Activated CD4-positive, alpha-beta memory T cell treated with anti-CD3 and anti-CD28 coated beads for 36 hours (primary cell): ENCODE measurements at regions not wholly inside any gene's neighbourhood (a gene's known extent, or its start where the extent isn't known, plus 50 kb on each side); places are given as distances from the start of the nearest gene placed in this dataset.

ENCODE experiments used
- CTCF ChIA-PET: fragments of 350-600 bp; sonication (Branson Sonifier 250); formaldehyde crosslinking; loops from one replicate; lab custom pipeline; 2021; ENCODE audit warnings: antibody characterized with exemption, inconsistent platforms; lab: Charles Lee
- POLR2A ChIA-PET: fragments of 350-600 bp; sonication (Branson Sonifier 250); formaldehyde crosslinking; loops from one replicate; lab custom pipeline; 2021; ENCODE audit warnings: antibody characterized with exemption; lab: Charles Lee
- DNase-seq: peaks from one replicate; pipeline ENCODE4 v3.0.0-alpha.2; 2020
- H3K27ac Mint-ChIP-seq: one replicate; pipeline ENCODE4 v1.8.0; 2021; ENCODE audit warnings: mixed read lengths
- H3K27me3 Mint-ChIP-seq: one replicate; pipeline ENCODE4 v1.8.0; 2021; ENCODE audit warnings: mixed read lengths
- H3K36me3 Mint-ChIP-seq: one replicate; pipeline ENCODE4 v1.8.0; 2021; ENCODE audit warnings: mixed read lengths
- H3K4me1 Mint-ChIP-seq: one replicate; pipeline ENCODE4 v1.8.0; 2021; ENCODE audit warnings: low read depth, mixed read lengths
- H3K4me3 Mint-ChIP-seq: one replicate; pipeline ENCODE4 v1.8.0; 2021; ENCODE audit warnings: mild to moderate bottlenecking, mixed read lengths
- H3K9me3 Mint-ChIP-seq: one replicate; pipeline ENCODE4 v1.8.0; 2021; ENCODE audit warnings: mixed read lengths
- intact Hi-C: fragments of 100-400 bp; cut with micrococcal nuclease; formaldehyde crosslinking; loops from one replicate; pipeline ENCODE4 v1.15.1; 2023

DNA sequence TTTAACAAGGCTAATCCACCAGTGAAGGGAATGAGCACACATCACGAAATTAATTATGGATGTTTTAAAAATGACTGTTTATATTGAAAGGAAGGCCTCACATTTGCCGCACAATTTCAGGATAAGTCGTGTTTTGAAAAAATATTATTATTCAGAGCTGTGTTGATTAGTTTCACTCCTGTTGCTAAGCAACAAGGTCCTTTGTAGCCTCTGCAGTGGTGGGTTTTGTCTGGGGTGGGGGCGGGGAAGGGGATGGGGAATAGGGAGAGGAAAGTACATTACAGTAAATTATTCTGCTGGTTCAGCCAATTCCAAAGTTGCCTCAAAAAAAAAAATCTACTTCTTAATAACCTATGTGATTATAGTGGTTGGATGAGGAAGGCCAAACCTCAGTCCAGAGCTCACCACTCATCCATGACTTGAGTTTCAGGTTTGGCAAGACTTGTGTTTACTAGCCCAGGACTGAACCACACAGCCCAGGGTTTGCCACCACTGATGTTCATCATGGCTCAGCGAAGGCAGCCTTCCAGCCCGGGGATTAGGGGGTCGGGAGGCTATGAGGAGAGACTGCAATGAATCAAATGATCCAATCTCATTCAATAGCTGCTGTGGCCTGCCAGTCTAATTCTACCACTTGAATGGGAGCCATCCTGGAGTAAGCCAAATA is 162.5 kb upstream of the ATP6AP2 start:
- Mint-ChIP-seq H3K27me3 (no peaks in the 10 kb centered on the region), H3K4me1 (peaks cover 3% of the 10 kb centered on the region), H3K9me3 (no peaks in the 10 kb centered on the region), H3K4me3 (no peak overlapping the region), H3K27ac (no peak overlapping the region), H3K36me3 (no peaks in the 10 kb centered on the region)
- POLR2A ChIA-PET = no interaction called here
- intact Hi-C loops = no loop called here
- DNase-seq = peak; percentile 9
- CTCF ChIA-PET = no interaction called here

DNA sequence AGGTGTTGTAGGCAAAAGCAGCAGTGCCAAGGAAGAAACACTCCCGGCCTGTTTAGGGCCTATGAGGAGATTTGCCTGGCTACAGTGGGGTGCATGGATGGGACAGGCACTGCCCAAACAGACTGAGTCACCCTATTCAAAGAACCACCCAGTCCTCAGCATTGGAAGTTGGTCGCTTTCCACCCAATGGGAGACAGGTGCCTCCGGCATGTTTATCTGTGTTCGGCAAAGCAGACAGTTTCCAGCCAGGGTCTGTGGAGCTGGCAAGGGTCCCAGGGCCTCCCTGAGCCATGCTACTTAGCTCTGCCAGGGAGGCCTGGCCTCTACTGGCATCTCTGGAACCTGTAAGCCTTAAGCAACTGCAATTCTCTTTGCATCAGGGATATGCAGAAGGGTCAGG is 165.1 kb upstream of the ATP6AP2 start:
- H3K36me3 Mint-ChIP-seq = no peaks in the 10 kb centered on the region
- ChIA-PET POLR2A (no interaction called here), CTCF (no interaction called here)
- intact Hi-C loops = no loop called here
- no peak overlapping the region for H3K4me3 Mint-ChIP-seq
- DNase-seq = no peak
- no peaks in the 10 kb centered on the region for H3K4me1 Mint-ChIP-seq
- no peaks in the 10 kb centered on the region for H3K27me3 Mint-ChIP-seq
- no peak overlapping the region for H3K27ac Mint-ChIP-seq
- no peaks in the 10 kb centered on the region for H3K9me3 Mint-ChIP-seq

DNA sequence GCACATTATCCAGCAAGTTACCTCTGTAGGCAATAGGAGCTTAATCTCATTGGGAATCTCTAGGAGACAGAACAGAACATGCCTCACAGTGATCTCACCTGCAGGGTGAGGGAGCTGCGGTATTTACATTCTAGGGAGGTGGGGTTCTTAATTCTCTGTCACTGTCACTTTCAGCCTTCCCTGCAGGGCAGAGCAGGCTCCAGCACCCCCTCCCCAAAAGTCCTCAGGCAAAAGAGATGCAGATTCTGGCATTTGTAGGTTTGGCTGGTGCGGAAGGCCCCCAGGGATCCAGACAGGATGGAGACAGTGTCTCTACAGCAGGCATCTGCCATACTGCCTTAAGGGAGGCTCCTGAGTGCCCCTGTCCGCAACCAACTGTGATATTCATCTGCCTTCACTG is 166.4 kb upstream of the ATP6AP2 start:
- POLR2A ChIA-PET = no interaction called here
- intact Hi-C loops = no loop called here
- no peaks in the 10 kb centered on the region for H3K4me1 Mint-ChIP-seq
- H3K27me3 Mint-ChIP-seq = no peaks in the 10 kb centered on the region
- no peak overlapping the region for H3K27ac Mint-ChIP-seq
- DNase-seq = no peak
- no peaks in the 10 kb centered on the region for H3K9me3 Mint-ChIP-seq
- no peaks in the 10 kb centered on the region for H3K36me3 Mint-ChIP-seq
- H3K4me3 Mint-ChIP-seq = no peak overlapping the region
- CTCF ChIA-PET = no interaction called here

GRCh38 chrX:40411340-40412111 is 169.2 kb upstream of the ATP6AP2 start:
- CTCF ChIA-PET = interaction anchor here (1.1 kb wide), 1 partner anchor 10 kb away, joined by 3 read pairs; no protein-coding TSS in a partner anchor
- H3K27ac Mint-ChIP-seq = no peak overlapping the region
- H3K4me3 Mint-ChIP-seq = no peak overlapping the region
- no peaks in the 10 kb centered on the region for H3K27me3 Mint-ChIP-seq
- H3K9me3 Mint-ChIP-seq = peaks cover 11% of the 10 kb centered on the region
- H3K36me3 Mint-ChIP-seq = no peaks in the 10 kb centered on the region
- POLR2A ChIA-PET = no interaction called here
- H3K4me1 Mint-ChIP-seq = no peaks in the 10 kb centered on the region
- DNase-seq = peak; percentile 9
- intact Hi-C loops = no loop called here

GRCh38 chrX:40410859-40411258 is 169.9 kb upstream of the ATP6AP2 start:
- ChIA-PET CTCF (interaction anchor here (1.1 kb wide), 1 partner anchor 9 kb away, joined by 3 read pairs; no protein-coding TSS in a partner anchor), POLR2A (no interaction called here)
- no peaks in the 10 kb centered on the region for H3K27me3 Mint-ChIP-seq

DNA sequence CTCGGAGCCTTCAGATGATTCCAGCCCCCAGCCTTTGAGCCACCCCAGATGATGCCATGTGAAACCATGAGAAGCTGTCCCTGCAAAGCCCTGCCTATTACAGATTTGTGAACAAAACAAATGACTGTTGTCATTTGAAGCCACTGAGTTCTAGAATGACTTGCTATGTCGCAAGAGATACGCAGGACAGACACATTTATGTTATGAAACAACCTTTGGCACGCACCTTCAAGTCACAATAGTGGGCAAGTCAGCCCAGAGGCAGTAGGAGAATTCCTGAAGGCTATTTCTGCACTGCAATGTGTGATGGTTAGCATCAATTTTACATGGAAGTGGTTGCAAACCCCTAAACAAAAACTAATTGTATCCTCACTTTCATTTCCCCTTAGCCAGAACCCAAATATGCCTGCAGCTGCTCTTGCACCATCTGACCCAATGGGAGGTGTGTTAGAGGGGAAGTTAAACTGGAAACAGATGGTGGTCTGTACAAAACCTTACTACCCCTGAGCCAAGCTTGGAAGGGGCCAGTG is 174.4 kb upstream of the ATP6AP2 start:
- Mint-ChIP-seq H3K27me3 (no peaks in the 10 kb centered on the region), H3K27ac (no peak overlapping the region), H3K4me1 (no peaks in the 10 kb centered on the region), H3K36me3 (no peaks in the 10 kb centered on the region), H3K4me3 (no peak overlapping the region), H3K9me3 (peaks cover 11% of the 10 kb centered on the region)
- intact Hi-C loops = no loop called here
- no peak for DNase-seq
- ChIA-PET CTCF (no interaction called here), POLR2A (no interaction called here)

More at GRCh38 chrX:40410859-40411258, 169.9 kb upstream of the ATP6AP2 start:
- no peak overlapping the region for H3K4me3 Mint-ChIP-seq
- intact Hi-C loops = no loop called here
- H3K27ac Mint-ChIP-seq = no peak overlapping the region
- peaks cover 11% of the 10 kb centered on the region for H3K9me3 Mint-ChIP-seq
- H3K36me3 Mint-ChIP-seq = no peaks in the 10 kb centered on the region
- H3K4me1 Mint-ChIP-seq = no peaks in the 10 kb centered on the region
- no peak for DNase-seq

DNA sequence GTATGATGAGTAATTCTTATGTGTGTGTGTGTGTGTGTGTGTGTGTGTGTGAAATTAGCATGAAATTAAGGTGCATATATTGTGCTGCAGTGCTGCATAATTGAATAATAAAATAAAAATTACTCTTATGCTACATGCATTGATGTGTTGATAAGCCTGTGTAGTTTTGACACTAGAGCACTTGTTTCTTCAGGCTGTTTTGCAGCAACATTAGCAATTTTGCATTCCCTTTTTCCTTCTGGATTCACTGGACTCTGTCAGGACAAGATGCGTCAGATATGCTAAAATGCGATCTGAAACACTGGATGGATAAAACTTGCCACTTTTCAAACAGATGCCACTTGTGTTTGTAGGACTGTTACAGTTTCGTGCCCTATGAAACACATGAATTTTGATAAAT is 175.4 kb upstream of the ATP6AP2 start:
- intact Hi-C loops = no loop called here
- ChIA-PET CTCF (no interaction called here), POLR2A (no interaction called here)

GRCh38 chrX:40403757-40404156 is 177.0 kb upstream of the ATP6AP2 start:
- Mint-ChIP-seq H3K4me3 (no peak overlapping the region), H3K4me1 (no peaks in the 10 kb centered on the region), H3K9me3 (peaks cover 9% of the 10 kb centered on the region), H3K27ac (no peak overlapping the region), H3K27me3 (peaks cover 2% of the 10 kb centered on the region), H3K36me3 (no peaks in the 10 kb centered on the region)
- CTCF ChIA-PET = interaction anchor here (0.6 kb wide), 1 partner anchor 1237 kb away, joined by 3 read pairs; no protein-coding TSS in a partner anchor
- POLR2A ChIA-PET = no interaction called here
- no peak for DNase-seq
- intact Hi-C loops = no loop called here

More for the DNA sequence above, 175.4 kb upstream of the ATP6AP2 start:
- H3K9me3 Mint-ChIP-seq = peaks cover 11% of the 10 kb centered on the region
- no peak for DNase-seq
- H3K27ac Mint-ChIP-seq = no peak overlapping the region
- H3K4me3 Mint-ChIP-seq = no peak overlapping the region
- H3K36me3 Mint-ChIP-seq = no peaks in the 10 kb centered on the region
- H3K27me3 Mint-ChIP-seq = peaks cover 2% of the 10 kb centered on the region
- no peaks in the 10 kb centered on the region for H3K4me1 Mint-ChIP-seq

DNA sequence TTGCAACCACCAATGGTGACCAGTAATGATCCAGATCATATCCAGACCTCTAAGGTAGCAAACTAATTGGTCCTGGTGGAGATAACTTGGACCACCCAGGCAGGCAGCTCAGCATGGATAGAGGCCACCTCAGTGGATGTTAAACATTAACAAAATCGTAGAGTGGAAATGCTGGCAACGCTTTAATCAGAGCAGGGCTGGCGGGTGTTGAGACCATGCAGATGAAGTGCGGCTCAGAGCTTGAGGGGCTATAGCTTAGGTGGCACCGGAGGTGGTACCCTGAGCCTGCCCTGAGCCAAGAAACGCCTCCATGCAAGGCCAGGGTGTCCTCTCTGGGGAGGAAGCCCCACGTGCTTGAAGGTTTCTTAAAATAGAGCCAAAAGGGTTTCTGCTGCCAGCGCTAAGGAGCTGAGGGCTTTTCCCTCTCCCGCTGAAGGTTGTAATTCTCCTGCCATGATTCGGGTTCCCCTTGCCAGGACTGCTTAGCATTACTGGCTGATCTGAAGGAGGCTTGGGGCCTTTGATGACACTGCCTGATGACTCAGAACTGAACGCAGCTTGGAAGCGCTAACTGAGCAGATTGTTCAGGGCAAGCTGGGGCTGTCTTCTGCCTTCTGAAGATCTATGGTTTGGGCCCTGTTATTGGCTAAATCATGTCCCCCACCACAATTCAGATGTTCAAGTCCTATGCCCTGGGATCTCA is 177.8 kb upstream of the ATP6AP2 start:
- no peak overlapping the region for H3K4me3 Mint-ChIP-seq

GRCh38 chrX:40395102-40395501 is 185.7 kb upstream of the ATP6AP2 start:
- Mint-ChIP-seq H3K9me3 (peaks cover 7% of the 10 kb centered on the region), H3K4me3 (no peak overlapping the region), H3K27me3 (no peaks in the 10 kb centered on the region), H3K4me1 (no peaks in the 10 kb centered on the region), H3K27ac (no peak overlapping the region), H3K36me3 (no peaks in the 10 kb centered on the region)
- intact Hi-C loops = no loop called here
- ChIA-PET CTCF (no interaction called here), POLR2A (no interaction called here)
- DNase-seq = no peak

More for the DNA sequence above, 177.8 kb upstream of the ATP6AP2 start:
- no peak overlapping the region for H3K27ac Mint-ChIP-seq
- peak; percentile 32 for DNase-seq
- POLR2A ChIA-PET = no interaction called here
- CTCF ChIA-PET = interaction anchor here (0.6 to 1.5 kb wide), 3 partner anchors 8 to 1238 kb away, joined by 3 read pairs; no protein-coding TSS in a partner anchor
- no peaks in the 10 kb centered on the region for H3K4me1 Mint-ChIP-seq
- H3K27me3 Mint-ChIP-seq = peaks cover 2% of the 10 kb centered on the region
- no peaks in the 10 kb centered on the region for H3K36me3 Mint-ChIP-seq
- peaks cover 2% of the 10 kb centered on the region for H3K9me3 Mint-ChIP-seq
- intact Hi-C loops = no loop called here

GRCh38 chrX:40394302-40394701 is 186.5 kb upstream of the ATP6AP2 start:
- intact Hi-C loops = no loop called here
- CTCF ChIA-PET = no interaction called here
- no peak for DNase-seq
- peaks cover 7% of the 10 kb centered on the region for H3K9me3 Mint-ChIP-seq
- no peaks in the 10 kb centered on the region for H3K27me3 Mint-ChIP-seq
- no peaks in the 10 kb centered on the region for H3K4me1 Mint-ChIP-seq
- H3K27ac Mint-ChIP-seq = no peak overlapping the region
- no peaks in the 10 kb centered on the region for H3K36me3 Mint-ChIP-seq
- POLR2A ChIA-PET = no interaction called here
- no peak overlapping the region for H3K4me3 Mint-ChIP-seq

GRCh38 chrX:40392599-40392998 is 188.2 kb upstream of the ATP6AP2 start:
- Mint-ChIP-seq H3K27ac (no peak overlapping the region), H3K4me3 (no peak overlapping the region), H3K9me3 (peaks cover 7% of the 10 kb centered on the region), H3K27me3 (no peaks in the 10 kb centered on the region), H3K36me3 (no peaks in the 10 kb centered on the region), H3K4me1 (no peaks in the 10 kb centered on the region)
- POLR2A ChIA-PET = no interaction called here
- DNase-seq = no peak
- intact Hi-C loops = no loop called here
- CTCF ChIA-PET = no interaction called here
